ENCODE measurements at regions not wholly inside any gene's neighbourhood (a gene's known extent, or its start where the extent isn't known, plus 50 kb on each side); places are given as distances from the start of the nearest gene placed in this dataset.

- TF ChIP-seq CTCF (IDR thresholded peaks at IDR 0.05), result no peak
- no peak for TF ChIP-seq POLR2AphosphoS5 (IDR thresholded peaks at IDR 0.05)
Observed at GRCh38 chr2:144801325-144801724, 281.4 kb upstream of the ZEB2 start.
